AG09319 (cell line): ENCODE measurements at regions not wholly inside any gene's neighbourhood (a gene's known extent, or its start where the extent isn't known, plus 50 kb on each side); places are given as distances from the start of the nearest gene placed in this dataset.

Experiments
- DNase-seq: peaks from one replicate; pipeline ENCODE4 v3.0.0-alpha.2; 2010; ENCODE audit warnings: low read depth; ENCODE audit errors: extremely low read depth
- CTCF ChIP-seq: IDR thresholded peaks from 2 replicates; pipeline ENCODE4 v1.5.1; 2011; ENCODE audit warnings: low read depth, mild to moderate bottlenecking, inconsistent platforms, low read length, moderate library complexity

- no peak for TF ChIP-seq CTCF
- DNase-seq, result no peak
These were observed 323.1 kb upstream of the ATP11B start for GRCh38 chr3:182470187-182470586.

- DNase-seq, result no peak
- no peak for TF ChIP-seq CTCF
These were observed 320.1 kb upstream of the ATP11B start for GRCh38 chr3:182473191-182473710.

DNA sequence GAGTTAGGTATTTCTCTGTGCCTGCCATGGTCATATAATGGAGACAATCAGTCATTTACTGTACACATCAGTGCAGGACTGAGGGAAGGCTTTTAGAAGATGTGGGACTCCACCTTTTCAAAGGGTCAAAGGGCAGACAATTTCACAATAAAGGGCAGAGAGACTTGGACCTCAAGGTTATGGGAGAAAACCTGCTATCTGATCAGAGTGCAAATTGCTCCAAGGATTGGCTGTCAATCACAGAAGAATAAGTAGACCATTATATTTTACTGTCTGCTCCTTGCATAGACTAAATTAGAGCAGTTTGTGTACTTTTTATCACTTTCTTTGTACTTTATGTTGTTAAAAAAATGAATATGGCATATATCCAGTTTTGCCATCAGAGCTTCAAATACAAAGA lies 314.9 kb upstream of the ATP11B start:
- TF ChIP-seq CTCF, result no peak
- DNase-seq, result no peak

DNA sequence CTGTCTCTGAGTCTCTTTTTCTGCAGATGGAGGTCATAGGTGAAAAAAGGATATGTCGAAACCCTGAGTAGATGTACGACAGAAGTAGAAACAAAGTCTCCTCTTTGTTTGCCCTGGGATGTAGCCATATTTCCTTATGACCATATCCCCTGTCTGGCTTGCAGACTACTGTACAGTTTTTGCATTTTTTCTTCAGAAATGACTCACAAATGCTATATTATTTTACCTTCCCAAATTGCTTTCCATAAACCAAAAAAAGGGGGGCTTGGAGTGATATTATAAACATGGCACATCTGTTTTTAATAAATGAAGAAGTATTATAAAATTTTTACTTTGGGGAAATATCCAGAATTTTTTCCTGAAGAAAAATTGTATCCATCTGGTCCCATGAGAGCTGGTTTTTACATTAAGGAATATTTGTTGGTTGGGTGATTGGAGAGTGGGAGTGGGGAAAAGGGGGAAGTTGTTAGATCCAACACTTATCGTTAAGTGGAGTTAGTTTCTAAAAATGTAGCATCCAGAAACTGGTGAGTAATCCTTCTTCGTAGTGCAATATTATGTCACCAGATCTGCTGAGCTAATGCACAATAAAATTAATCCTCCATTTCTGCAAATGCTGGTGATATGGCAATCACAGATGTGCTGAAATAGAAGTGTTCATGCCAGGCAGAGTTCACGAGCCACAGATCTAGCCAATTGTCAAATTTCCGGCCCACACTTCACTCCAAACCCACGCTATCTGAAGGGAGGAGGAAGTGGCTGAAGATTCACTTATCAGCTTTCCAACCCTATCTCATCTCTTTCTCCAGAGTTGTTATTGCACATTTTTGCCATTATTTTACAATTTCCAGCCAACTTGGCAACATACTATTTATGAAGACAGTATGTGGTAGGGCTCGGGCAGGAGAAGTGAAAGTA lies 313.6 kb upstream of the ATP11B start:
- DNase-seq, result no peak
- TF ChIP-seq CTCF, result no peak

DNA sequence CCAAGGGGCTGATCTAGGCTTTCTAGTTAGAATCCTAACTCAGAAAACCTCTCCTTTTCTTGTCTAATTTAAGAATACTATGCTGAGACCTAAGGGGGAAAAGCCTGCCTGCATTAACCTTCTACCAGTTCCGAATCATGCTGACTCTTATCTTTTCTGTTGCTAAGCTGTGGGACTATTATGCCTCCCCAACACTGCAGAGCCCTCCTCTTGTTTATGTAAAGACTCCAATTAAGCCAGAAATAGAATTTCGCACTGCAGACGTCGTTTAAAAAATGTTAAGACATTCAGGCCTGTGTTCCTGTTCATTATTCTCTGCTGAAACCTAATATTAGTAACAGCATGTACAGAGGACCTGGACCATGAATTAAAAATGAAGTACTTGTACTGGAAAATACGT lies 310.6 kb upstream of the ATP11B start:
- no peak for TF ChIP-seq CTCF
- no peak for DNase-seq

DNA sequence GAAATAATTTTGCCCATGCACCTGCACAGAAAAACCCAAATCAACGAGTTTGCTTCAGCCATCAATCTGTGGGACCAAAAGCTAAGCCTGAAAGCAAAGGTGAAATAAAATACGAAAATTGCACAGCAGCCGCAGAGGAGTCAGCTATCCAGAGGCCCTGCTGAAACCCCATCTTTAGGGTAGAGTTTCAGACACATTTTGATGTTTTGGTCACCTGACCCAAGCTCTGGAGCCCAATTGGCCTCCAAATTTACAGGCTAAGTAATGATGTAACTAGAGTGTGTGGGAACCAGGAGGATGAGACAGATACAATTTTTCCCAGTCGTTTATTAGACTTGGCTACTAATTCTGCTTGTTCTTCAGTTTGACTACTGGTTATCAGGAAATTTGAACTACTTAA lies 308.6 kb upstream of the ATP11B start:
- DNase-seq, result no peak
- no peak for TF ChIP-seq CTCF

GRCh38 chr3:182485301-182485700 lies 308.0 kb upstream of the ATP11B start:
- no peak for TF ChIP-seq CTCF
- DNase-seq, result no peak
